HG02759 (cell line): ENCODE measurements at regions not wholly inside any gene's neighbourhood (a gene's known extent, or its start where the extent isn't known, plus 50 kb on each side); places are given as distances from the start of the nearest gene placed in this dataset.

Experiments
- ATAC-seq: cut with Tn5 transposase; IDR thresholded peaks from one replicate; pipeline ENCODE4 v1.9.1; 2021; ENCODE audit warnings: mild to moderate bottlenecking, moderate library complexity; ENCODE audit not compliant: unreplicated experiment

DNA sequence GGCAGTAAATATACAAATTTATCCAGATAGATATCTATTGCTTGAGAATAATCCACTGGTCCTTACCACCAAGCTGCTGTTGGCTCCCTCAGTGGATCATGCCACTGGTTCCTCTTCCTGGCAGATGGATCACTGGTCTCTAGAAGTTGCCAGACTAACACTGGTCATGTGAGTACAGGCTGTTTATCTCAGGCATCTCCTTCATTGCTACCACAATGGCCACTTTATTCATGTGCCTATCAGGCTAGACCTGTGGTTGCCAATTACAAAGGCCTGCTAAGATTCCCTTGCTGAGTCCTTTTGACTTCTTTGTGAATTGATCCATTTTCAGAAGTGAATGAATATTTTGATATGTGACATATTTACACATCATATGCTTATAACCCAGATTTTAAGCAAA lies 1659.5 kb upstream of the PCDH20 start:
- no peak for ATAC-seq

DNA sequence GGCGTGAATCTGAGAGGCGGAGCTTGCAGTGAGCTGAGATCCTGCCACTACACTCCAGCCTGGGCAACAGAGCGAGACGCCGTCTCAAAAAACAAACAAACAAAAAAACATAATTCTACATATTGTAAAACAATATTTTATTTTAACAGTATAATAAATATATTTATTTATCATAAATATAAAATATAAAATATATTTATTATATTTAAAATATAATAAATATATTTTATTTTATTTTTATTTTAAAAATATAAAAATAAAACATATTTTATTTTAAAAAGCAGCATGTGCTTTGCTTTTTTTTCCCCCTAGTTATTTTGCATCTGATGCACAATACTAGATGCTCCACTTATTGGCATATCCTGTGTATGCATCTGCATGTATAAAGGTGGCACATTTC lies 1634.6 kb upstream of the PCDH20 start:
- no peak for ATAC-seq

DNA sequence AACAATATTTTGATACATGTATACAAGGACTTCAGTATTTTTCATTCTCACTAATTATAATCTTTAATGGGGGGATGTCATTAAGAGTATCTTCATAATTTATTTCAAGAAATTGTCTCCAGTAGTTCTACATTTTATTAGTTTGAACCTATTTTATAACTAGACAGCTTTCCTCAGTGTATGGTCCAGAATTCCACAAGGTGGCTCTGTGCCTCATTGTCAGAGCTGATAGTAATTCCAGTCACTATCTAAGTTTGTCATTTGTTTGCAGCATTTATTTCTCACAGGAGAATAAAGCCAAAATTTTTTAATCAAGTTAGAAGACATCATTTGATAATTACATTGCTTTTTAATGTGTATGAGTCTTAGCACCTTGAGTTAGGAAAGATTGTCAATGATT lies 1633.0 kb upstream of the PCDH20 start:
- no peak for ATAC-seq

DNA sequence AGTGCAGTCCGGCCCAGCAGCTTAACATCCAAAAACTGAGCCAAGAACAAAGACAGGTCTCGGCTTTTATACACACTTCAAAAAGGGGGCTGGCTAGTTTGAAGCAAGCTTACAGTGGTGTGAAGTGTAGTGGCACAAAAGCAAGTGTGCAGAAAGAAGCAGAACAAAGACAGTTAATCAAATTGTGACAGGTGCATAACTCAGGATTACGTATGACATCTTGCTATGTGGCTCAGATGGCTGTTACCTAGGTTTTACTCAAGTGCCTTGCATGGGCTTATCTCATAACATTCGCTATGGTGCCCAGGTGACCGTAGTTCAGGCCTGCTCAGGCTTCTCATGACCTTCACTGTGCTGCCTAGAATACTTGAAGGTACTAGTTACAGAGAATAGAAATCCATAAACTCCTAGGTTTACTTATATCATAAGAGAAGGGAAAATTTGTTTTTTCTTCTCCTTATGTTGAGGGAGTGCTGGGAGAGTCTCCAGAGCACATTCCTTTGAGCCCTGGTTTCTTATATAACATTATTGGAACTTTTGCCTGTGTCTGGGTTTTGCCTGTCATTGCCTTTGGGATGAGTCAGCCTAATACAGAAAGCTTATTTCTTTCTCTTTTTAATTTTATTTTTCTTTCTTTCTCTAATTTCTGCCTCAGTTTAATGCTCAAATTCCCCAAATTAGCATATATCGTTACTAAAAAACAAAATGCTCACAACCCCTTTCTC lies 1629.1 kb upstream of the PCDH20 start:
- no peak for ATAC-seq

DNA sequence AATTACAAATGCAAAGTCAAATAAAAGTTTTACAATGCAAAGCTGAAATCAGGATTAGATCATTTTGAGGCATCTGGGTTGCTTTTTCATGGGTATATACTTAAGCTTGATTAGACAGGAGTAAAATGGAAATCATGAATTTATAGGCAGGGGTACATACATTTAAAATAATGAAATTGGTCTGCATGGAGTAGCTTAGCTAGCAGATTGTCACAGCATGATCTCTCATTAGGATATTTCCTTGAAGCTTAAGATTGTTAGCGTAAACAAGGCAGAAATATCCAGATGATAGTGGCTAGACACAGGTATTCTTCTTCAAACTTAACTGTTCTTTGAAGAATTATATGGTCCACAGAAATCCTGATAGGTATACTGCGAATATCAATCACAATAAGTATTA lies 1627.0 kb upstream of the PCDH20 start:
- no peak for ATAC-seq

DNA sequence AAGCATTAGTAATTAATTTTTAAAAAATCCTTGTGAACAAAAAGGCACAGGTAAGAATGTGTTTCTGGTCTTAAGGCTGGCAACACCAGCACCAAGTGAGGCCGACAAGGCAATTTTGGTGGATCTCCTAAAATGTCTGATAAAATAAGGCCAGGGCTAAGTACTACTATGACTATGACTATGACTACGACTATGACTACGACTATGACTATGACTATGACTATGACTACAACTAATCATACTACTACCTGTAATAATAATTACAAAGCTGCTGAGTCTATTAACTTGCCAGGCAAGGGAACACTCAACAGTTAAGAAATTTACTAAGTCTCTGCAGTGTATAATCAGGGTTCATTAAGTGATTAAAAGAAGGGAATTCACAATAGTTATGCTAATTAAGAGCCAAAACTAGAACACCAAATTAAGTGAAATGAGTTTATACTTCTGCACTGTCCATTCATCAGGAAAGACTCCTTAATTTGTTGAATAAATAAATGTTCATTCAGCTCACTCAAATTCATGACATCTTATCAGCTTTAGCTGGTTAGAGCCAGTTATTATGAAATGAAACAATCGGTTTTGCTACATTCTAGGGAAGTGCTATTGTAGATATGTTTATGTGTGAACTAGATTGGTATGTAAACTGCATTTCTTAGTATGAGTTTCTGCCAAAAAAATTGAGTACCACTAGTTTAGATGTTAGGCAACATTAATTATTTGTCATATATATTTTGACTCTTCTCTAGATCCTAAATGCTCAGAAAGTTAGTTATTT lies 1626.2 kb upstream of the PCDH20 start:
- no peak for ATAC-seq

DNA sequence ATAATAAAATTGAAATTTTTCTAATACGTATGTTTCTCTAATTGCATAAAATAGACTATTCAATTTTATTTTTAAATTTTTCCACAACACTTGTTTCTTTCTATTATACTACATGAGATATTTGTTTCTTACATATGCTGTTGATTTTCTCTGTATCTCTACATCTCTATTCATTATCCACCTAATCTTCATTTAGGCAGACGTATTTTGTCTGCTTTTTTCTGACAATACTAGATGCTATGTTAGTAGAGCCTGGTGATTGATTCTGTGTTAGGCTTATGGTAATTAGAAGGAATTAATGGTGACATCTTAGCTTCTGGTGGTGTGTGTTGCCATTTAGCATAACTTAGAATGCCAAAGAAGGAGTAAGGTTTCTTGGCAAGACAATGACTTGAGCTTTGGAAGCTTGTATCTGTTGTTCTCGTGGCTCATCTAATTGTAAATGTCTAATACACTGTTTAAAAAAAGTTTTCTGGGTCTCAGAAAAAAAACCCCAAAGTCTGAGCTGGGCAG lies 1610.7 kb upstream of the PCDH20 start:
- ATAC-seq: no peak

DNA sequence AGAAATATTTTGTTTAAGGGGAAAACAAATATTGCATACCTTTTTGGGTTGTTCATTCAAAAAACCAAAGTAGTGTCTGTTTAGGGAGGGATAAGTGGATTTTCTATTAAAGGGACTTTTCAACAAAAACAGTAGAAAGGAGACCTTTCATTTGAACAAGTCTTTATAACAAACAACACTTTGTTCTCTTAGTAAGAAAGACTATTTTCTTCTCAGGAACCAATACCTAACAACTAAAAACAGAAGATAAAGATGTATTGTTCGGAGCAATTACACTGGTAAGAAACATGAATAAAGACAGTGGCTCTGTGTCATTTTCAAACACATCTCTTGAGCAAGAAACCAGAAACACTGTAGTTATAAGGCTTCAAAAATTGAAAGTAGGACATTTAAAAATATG lies 1610.1 kb upstream of the PCDH20 start:
- ATAC-seq: no peak

DNA sequence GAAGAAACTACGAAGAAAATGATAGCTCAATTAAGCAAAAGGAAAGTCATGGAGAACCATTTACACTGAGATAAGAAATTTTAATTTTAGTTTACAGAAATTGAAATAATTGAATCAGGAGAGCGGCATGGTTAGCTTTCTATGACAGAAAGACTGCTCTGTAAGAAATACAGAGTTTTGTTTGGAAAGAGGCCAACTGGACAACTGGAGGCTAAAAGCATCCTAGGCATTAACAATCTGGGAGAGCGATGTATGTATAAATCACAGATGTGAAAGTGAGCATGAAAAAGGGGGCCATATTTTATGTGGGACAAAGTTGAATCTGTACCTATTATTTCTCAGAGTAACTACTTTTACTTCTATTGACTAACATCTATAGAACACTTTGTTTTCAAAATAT lies 1608.8 kb upstream of the PCDH20 start:
- no peak for ATAC-seq

DNA sequence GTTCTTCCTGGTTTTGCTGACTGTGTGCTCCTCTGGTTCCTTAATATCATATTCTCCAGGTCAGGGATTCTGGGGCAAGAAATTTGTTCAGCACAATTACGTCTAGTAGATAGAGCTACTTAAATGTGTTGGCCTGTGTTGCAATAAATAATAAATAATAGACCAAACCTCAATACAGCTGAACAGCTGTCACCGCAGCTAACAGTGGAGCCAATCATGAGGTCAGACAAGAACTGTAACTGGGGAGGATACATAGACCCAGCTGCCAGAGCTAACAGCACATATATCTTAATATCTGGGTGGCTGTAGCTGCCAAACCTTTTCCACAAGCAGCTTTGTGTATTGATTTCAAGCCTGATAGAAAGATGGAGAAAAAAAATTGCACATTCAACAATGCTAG lies 1596.3 kb upstream of the PCDH20 start:
- ATAC-seq: no peak

DNA sequence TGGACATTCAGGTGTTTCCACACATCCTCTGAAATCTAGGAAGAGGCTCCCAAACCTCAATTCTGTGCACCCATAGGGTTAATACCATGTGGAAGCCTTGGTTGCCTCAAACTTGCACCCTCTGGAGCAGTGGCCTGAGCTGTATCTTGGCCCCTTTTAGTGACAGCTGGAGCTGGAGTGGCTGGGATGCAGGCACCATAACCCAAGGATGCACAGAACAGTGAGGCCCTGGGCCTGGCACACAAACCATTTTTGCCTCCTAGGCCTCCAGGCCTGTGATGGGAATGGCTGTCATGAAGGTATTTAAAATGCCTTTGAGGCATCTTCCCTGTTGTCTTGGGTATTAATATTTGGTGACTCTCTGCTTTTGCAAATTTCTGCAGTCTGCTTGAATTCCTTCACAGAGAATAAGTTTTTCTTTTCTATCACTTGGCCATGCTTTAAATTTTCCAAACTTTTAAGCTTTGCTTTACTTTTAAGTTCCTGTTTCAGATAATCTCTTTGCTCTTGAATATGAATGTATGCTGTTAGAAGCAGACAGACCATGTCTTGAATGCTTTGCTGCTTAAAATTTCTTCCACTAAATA lies 1594.5 kb upstream of the PCDH20 start:
- ATAC-seq: no peak

DNA sequence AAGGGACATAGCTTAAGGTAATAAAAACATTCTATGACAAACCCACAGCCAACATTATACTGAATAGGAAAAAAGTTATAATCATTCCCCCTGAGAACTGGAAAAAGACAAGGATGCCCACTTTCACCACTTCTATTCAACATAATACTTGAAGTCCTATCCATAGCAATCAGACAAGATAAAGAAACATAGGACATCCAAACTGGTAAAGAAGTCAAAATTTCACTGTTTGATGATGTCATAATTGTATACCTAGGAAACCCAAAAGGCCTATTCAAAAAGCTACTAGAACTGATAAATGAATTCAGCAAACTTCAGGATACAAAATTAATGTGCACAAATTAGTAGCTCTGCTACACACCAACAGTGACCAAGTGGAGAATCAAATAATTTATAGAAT lies 1590.0 kb upstream of the PCDH20 start:
- ATAC-seq: no peak

DNA sequence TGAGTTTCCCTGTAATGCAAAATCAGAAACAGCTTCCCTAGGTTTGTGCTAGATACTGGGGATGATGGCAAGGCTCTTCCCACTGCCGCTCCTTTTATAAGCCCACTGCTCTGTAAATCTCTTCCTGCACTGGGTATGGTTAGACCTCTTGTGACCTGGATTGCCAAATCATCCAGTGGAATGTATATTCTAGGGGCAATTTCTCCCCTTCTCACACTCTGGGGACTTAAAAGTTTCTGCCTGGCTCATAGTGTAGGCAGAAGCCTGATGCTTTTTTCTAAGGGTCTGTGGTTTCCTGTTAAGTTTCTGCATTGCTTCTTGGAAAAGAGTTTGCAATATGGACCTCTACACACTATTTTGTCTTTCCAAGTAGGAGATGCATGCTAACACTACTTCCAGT lies 1582.0 kb upstream of the PCDH20 start:
- ATAC-seq: no peak

DNA sequence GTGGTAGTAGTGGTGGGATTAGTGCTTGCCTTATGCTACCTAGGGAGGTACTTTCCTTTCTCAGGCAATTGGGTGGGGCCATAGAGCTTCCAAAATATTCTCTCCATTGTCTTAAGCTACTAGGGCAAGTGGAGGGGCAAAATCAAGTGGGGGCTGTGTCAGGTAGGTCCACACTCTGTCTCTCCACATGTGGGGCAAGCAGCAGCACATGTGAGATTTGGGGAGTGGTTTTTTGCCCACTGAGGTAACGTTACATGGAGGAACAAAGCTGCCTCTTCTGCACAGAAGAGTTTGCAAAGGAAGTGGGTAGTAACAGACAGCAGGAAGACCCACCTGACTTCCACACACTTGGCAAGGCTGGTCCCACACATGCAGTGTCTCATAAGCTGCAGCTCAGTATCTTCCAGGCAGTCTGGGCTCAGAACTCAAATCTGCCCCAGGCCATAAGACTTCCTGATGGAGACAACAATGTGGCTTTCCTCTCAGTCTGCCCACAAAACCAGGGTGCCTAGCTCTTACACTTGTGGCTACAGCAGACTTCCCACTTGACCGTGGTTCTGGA lies 1581.5 kb upstream of the PCDH20 start:
- ATAC-seq: no peak

DNA sequence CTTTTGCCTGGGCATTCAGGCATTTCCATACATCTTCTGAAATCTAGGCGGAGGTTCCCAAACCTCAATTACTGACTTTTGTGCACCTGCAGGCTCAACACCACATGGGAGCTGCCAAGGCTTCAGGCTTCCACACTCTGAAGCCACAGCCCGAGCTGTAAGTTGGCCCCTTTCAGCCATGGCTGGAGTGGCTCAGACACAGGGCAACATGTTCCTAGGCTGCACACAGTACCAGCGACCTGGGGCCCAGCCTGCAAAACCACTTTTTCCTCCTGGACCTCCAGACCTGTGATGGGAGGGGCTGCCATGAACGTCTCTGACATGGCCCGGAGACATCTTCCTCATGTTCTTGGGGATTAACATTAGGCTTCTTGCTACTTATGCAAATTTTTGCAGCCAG lies 1558.2 kb upstream of the PCDH20 start:
- ATAC-seq: no peak

DNA sequence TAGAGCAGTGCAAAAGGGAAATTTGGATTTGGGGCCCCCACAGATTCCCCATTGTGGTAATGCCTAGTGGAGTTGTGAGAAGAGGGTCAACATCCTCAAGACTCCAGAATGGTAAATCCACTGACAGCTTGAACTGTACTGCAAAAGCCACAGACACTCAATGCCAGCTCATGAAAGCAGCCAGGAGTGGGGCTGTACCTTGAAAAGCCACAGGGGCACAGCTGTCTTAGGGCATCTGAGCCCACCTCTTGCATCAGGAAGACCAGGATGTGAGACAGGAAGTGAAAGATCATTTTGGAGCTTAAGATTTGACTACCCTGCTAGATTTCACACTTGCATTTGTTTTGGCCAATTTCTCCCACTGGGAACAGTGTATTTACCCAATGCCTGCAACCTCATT lies 1548.9 kb upstream of the PCDH20 start:
- no peak for ATAC-seq

DNA sequence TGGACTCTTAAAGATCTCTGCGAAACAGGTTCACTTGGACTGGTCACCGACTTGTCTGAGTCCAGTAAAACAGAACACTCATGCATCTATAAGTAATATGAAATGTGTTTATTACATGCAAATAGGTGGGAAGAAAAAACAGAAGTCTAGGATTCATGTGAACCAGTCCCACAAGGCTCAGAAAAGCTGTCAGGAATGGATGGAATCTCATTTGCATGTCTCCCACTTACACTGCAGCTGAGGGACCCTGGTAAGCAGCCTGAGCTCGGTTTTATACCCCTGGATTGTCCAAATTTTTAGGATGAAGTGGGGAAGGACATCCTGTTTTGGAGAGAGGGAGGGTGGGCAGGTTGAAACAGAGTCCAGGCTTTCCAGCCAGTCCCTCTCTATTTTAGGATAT lies 1545.1 kb upstream of the PCDH20 start:
- no peak for ATAC-seq

DNA sequence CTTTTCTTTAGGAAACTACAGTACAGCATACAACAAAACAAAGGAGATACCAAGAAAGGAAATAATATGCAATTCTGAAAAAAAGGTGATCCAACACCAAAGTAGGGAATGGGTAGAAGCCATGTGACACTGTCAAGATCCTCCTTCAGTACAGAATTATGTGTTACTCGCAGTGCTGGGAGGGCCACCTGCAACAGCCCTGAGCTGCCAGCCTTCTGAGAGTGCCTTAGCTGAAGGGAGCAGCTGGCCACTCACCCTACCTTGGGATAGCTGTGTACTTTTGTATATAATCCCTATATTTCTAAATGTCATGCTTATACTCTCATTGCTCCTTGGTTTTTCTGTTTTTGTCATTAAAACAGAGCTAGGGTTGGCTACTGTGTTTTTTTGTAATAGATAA lies 1518.2 kb upstream of the PCDH20 start:
- ATAC-seq: no peak

DNA sequence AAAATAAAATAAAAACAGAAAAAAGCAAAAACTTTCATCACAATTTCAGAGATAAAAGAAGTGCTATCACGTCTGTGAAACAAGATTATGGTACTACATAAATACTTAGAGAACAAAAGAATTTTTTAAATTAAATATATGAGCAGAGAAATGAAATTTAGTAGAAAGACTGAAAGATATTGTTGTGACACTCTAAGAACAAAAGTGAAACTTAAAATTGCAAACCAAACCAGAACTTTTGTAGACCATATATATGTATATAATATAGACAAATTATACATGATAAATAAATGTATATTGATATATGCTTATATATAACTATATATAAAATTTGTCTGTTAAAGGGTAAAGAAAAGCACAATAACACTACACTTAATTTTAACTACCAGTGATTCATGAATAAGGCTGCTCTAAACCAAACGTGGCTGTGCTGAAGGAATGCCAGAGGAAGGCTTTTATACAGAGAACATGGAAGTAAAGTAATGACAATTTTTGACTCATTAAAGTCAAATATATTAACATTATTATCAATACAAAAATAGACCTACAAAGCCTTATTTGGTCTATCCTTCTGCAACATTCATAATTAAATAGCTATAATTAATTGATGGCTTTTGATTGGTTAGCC lies 1516.7 kb upstream of the PCDH20 start:
- ATAC-seq: no peak

DNA sequence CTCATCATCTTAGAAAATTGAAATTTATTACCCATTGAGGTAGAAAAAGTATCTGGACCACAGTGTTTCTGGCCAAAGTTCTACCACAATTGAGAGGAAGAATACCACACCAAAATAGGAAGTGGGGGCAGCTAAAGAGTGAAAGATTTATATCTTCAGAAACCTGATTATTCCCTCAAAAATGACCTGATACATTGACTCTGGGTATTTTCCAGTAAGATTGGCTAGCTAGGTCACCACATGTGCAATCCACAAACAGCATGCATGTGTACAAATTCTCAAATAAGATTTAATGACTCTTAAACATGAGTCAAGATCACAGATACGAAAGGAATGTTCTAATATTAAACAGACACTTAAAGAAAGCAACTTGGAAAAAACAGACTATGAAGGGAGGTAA lies 1516.2 kb upstream of the PCDH20 start:
- no peak for ATAC-seq

DNA sequence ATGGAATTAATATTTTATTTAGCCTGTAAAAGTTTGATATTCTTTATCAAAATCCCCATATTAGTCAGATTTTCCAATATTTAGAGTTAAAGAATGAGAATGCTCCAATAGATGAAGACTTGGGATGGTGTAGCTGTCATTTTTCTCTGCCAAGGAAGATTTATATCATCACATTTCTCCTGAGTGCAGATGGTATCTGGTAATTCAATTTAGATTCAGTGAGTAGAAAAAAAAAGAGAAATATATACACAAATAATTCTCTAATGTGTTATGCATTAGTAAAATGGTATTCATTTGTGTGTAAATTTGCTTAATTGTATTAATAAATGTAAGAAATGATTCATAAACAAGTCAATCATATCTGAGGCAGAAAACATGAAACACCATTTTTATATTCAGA lies 1508.7 kb upstream of the PCDH20 start:
- ATAC-seq: no peak
